HepG2 (cell line): ENCODE measurements at regions not wholly inside any gene's neighbourhood (a gene's known extent, or its start where the extent isn't known, plus 50 kb on each side); places are given as distances from the start of the nearest gene placed in this dataset.

ENCODE experiments used
- E2F2 ChIP-seq: sonication (generic); formaldehyde crosslinking; IDR thresholded peaks from 2 replicates; pipeline ENCODE4 v1.4.0; 2020; ENCODE audit warnings: missing genetic modification reagents, borderline replicate concordance
- EZH2 ChIP-seq: conservative IDR thresholded peaks from 2 replicates; pipeline ENCODE4 v1.6.1; 2012; ENCODE audit warnings: mild to moderate bottlenecking, low read depth, low read length, moderate library complexity
- FOXP1 ChIP-seq, 2 experiments: fragments of 450-650 bp in 1 of 2; IDR thresholded peaks; 2 replicates each; pipeline ENCODE4 v1.6.1; 2017 to 2018; ENCODE audit warnings: antibody characterized with exemption in 1 of 2
- GATAD2A ChIP-seq: IDR thresholded peaks from 2 replicates; pipeline ENCODE4 v1.6.1; 2016
- HMG20A ChIP-seq: IDR thresholded peaks from 2 replicates; pipeline ENCODE4 v1.6.1; 2016; ENCODE audit warnings: borderline replicate concordance
- KAT8 ChIP-seq: IDR thresholded peaks from 2 replicates; pipeline ENCODE4 v1.6.1; 2016; ENCODE audit warnings: missing genetic modification reagents, missing compliant biosample characterization
- KLF13 ChIP-seq: sonication (generic); formaldehyde crosslinking; IDR thresholded peaks from 2 replicates; pipeline ENCODE4 v1.4.0; 2020; ENCODE audit warnings: mild to moderate bottlenecking, missing genetic modification reagents
- KLF15 ChIP-seq: sonication (generic); formaldehyde crosslinking; IDR thresholded peaks from 2 replicates; pipeline ENCODE4 v1.8.1; 2023; ENCODE audit warnings: borderline replicate concordance, mild to moderate bottlenecking, inconsistent platforms, missing genetic modification reagents, mixed read lengths
- MTA3 ChIP-seq: sonication (generic); formaldehyde crosslinking; IDR thresholded peaks from 2 replicates; pipeline ENCODE4 v1.4.0; 2020; ENCODE audit warnings: missing genetic modification reagents
- NFRKB ChIP-seq: fragments of 450-650 bp; IDR thresholded peaks from 2 replicates; pipeline ENCODE4 v1.6.1; 2017
- NR3C1 ChIP-seq: sonication (generic); formaldehyde crosslinking; IDR thresholded peaks from 2 replicates; pipeline ENCODE4 v1.4.0; 2020; ENCODE audit warnings: missing genetic modification reagents
- PBX2 ChIP-seq: IDR thresholded peaks from 2 replicates; pipeline ENCODE4 v1.6.1; 2016; ENCODE audit warnings: control low read depth
- POGZ ChIP-seq: sonication (generic); formaldehyde crosslinking; IDR thresholded peaks from 2 replicates; pipeline ENCODE4 v1.4.0; 2020; ENCODE audit warnings: mild to moderate bottlenecking, missing genetic modification reagents
- SAP130 ChIP-seq: IDR thresholded peaks from 2 replicates; pipeline ENCODE4 v1.6.1; 2016; ENCODE audit warnings: low read depth
- SMARCC2 ChIP-seq: fragments of 450-650 bp; IDR thresholded peaks from 2 replicates; pipeline ENCODE4 v1.6.1; 2017; ENCODE audit warnings: antibody characterized with exemption, mild to moderate bottlenecking
- TEAD3 ChIP-seq: optimal IDR thresholded peaks from 2 replicates; pipeline ENCODE3; 2016; ENCODE audit warnings: borderline replicate concordance
- ZFP36L1 ChIP-seq: sonication (generic); formaldehyde crosslinking; IDR thresholded peaks from 2 replicates; pipeline ENCODE4 v1.8.0; 2022; ENCODE audit warnings: mild to moderate bottlenecking, missing genetic modification reagents, moderate library complexity
- ZNF513 ChIP-seq: sonication (generic); formaldehyde crosslinking; conservative IDR thresholded peaks from 2 replicates; pipeline ENCODE4 v1.5.0; 2020; ENCODE audit warnings: missing genetic modification reagents
- ZNF646 ChIP-seq: sonication (generic); formaldehyde crosslinking; IDR thresholded peaks from 2 replicates; pipeline ENCODE4 v1.9.0; 2021; ENCODE audit warnings: mild to moderate bottlenecking, missing genetic modification reagents
- ZNF768 ChIP-seq: sonication (generic); formaldehyde crosslinking; IDR thresholded peaks from 2 replicates; pipeline ENCODE4 v1.4.0; 2020; ENCODE audit warnings: missing genetic modification reagents
- ZNF879 ChIP-seq: sonication (generic); formaldehyde crosslinking; IDR thresholded peaks from 2 replicates; pipeline ENCODE4 v1.8.1; 2023; ENCODE audit warnings: missing genetic modification reagents

- TF ChIP-seq EZH2: no peak
- no peak for TF ChIP-seq KAT8 (CRISPR knock-in tag)
- no peak for TF ChIP-seq ZNF768 (CRISPR knock-in tag)
- TF ChIP-seq SMARCC2: no peak
- TF ChIP-seq NR3C1 (CRISPR knock-in tag): no peak
- no peak for TF ChIP-seq HMG20A (CRISPR knock-in tag)
- no peak for TF ChIP-seq ZNF513 (CRISPR knock-in tag)
- no peak for TF ChIP-seq ZNF879
- peak; percentile 45 for TF ChIP-seq TEAD3
- peak; percentile 46; the same call in 1 of the 2 replicates for TF ChIP-seq PBX2 (CRISPR knock-in tag)
- TF ChIP-seq E2F2 (CRISPR knock-in tag): no peak
- no peak for TF ChIP-seq KLF15 (CRISPR knock-in tag)
- 0 out of 2 replicates have a peak, but pooled peaks have one; percentile 23 for TF ChIP-seq GATAD2A (CRISPR knock-in tag)
- no peak for TF ChIP-seq FOXP1 (IDR thresholded peaks at IDR 0.05)
- 0 out of 2 replicates have a peak, but pooled peaks have one; percentile 18 for TF ChIP-seq FOXP1 (CRISPR knock-in tag; IDR thresholded peaks at IDR 0.05)
- TF ChIP-seq NFRKB: no peak
- TF ChIP-seq SAP130 (CRISPR knock-in tag): 0 out of 2 replicates have a peak, but pooled peaks have one; percentile 24
- TF ChIP-seq ZFP36L1 (CRISPR knock-in tag): no peak
- TF ChIP-seq ZNF646 (CRISPR knock-in tag): peak; percentile 83
- no peak for TF ChIP-seq KLF13
- no peak for TF ChIP-seq POGZ (CRISPR knock-in tag)
- TF ChIP-seq MTA3: no peak
These were observed 92.3 kb upstream of the SLC7A11 start (continued) for GRCh38 chr4:138334346-138335016.
